ENCODE measurements at regions not wholly inside any gene's neighbourhood (a gene's known extent, or its start where the extent isn't known, plus 50 kb on each side); places are given as distances from the start of the nearest gene placed in this dataset.
"Not testable (repeated sequence)": the region's sequence is repeated elsewhere in the genome, so short reads cannot be mapped to it uniquely, and the experiment has no call there.

DNA sequence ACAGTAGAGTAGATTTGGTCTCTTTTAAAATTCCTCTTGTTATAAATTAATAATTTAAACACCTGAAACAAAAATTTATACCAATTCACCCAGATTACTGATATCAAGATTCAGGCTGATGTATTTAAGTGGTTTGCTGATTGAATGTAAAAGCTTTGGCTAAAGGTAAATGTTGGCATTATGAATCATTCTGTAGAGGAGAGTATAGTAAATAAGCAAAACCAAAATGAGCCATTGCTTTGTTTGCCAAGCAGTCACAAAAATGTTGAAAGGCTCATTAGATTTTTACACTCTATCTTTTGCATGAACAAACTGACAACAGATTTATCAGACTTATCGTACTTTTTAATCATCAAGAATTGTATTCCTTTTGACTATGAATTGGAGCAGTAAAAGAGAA is 332.6 kb downstream of the FAM170A start:
- no peak overlapping the region for H3K4me3 ChIP-seq
- TF ChIP-seq, protein P1, sequence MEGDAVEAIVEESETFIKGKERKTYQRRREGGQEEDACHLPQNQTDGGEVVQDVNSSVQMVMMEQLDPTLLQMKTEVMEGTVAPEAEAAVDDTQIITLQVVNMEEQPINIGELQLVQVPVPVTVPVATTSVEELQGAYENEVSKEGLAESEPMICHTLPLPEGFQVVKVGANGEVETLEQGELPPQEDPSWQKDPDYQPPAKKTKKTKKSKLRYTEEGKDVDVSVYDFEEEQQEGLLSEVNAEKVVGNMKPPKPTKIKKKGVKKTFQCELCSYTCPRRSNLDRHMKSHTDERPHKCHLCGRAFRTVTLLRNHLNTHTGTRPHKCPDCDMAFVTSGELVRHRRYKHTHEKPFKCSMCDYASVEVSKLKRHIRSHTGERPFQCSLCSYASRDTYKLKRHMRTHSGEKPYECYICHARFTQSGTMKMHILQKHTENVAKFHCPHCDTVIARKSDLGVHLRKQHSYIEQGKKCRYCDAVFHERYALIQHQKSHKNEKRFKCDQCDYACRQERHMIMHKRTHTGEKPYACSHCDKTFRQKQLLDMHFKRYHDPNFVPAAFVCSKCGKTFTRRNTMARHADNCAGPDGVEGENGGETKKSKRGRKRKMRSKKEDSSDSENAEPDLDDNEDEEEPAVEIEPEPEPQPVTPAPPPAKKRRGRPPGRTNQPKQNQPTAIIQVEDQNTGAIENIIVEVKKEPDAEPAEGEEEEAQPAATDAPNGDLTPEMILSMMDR (IDR thresholded peaks at IDR 0.05): no peak
- TF ChIP-seq POLR2A (IDR thresholded peaks at IDR 0.05): no peak
- WGBS (ENCODE audit: insufficient coverage, low coverage, low lambda C conversion rate, missing lambda C conversion rate): 41% methylated on average over 1 of the region's 1 CpG

DNA sequence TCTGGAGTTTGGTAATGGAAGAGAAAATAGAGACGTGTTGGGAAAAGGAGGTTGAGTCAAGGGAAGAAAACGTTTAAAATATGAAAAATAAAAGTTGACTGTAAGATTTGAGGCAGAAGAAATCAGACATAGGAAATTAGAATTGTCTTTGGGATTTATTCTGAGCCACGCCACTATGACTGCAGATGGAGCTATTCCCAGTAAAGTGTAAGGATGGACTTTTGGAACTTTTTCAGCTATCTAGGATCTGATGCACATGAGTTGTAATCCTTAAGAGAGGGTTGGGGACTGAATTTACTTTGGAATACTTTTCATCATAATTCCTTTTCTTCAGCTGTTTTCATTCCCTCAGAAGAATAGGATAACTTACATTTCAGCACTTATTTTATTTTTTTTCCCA is 336.7 kb downstream of the FAM170A start:
- no peaks in the 10 kb centered on the region for H3K27me3 ChIP-seq
- whole genome bisulfite sequencing (ENCODE audit: insufficient coverage, low coverage, low lambda C conversion rate, missing lambda C conversion rate): 21% methylated on average over 3 of the region's 3 CpGs
- intact Hi-C loops (cut with DNase I): no loop called here
- H3K4me1 ChIP-seq: no peaks in the 10 kb centered on the region
- H3K9me3 ChIP-seq: no peaks in the 10 kb centered on the region
- no peak overlapping the region for H3K4me3 ChIP-seq
- no peak overlapping the region for H3K27ac ChIP-seq
- H3K36me3 ChIP-seq: no peaks in the 10 kb centered on the region
- no peak for TF ChIP-seq POLR2A (IDR thresholded peaks at IDR 0.05)
- TF ChIP-seq, protein P1 (IDR thresholded peaks at IDR 0.05): peak in 1 of 4 donors; percentile 11
- DNase-seq (no peak), ATAC-seq (no peak)

More for the DNA sequence above, 332.6 kb downstream of the FAM170A start:
- intact Hi-C loops (cut with DNase I): no loop called here
- Histone ChIP-seq H3K27ac (no peak overlapping the region), H3K9me3 (no peaks in the 10 kb centered on the region), H3K27me3 (no peaks in the 10 kb centered on the region), H3K4me1 (no peaks in the 10 kb centered on the region), H3K36me3 (no peaks in the 10 kb centered on the region)
- ATAC-seq (no peak), DNase-seq (no peak)

DNA sequence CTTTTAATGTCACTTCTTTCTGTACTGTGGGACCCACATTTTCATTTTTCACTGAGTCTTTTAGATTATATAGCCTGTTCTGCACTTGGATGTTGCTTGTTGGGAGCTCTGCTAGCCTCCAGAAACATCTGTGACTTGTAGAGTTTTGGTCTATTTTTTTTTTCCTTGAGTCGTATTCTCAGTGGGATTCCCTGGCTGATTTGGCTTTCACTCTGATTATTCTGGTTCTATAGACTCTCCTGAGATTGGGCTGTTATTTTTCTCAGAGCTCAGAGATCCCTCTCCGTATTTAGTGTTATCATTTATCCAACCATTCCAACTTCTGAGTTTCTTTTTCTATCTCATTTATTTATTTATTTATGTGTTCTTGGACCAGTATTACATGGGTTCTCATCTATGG is 339.3 kb downstream of the FAM170A start:
- ATAC-seq: no peak
- 50% methylated on average over 2 of the region's 2 CpGs for WGBS (ENCODE audit: insufficient coverage, low coverage, low lambda C conversion rate, missing lambda C conversion rate)
- no peaks in the 10 kb centered on the region for H3K36me3 ChIP-seq
- no peak overlapping the region for H3K4me3 ChIP-seq
- TF ChIP-seq POLR2A (IDR thresholded peaks at IDR 0.05): no peak
- TF ChIP-seq, protein P1 (IDR thresholded peaks at IDR 0.05): no peak
- no peaks in the 10 kb centered on the region for H3K9me3 ChIP-seq
- no peak overlapping the region for H3K27ac ChIP-seq
- no peak for DNase-seq
- H3K4me1 ChIP-seq: no peaks in the 10 kb centered on the region
- intact Hi-C loops (cut with DNase I): no loop called here
- no peaks in the 10 kb centered on the region for H3K27me3 ChIP-seq

DNA sequence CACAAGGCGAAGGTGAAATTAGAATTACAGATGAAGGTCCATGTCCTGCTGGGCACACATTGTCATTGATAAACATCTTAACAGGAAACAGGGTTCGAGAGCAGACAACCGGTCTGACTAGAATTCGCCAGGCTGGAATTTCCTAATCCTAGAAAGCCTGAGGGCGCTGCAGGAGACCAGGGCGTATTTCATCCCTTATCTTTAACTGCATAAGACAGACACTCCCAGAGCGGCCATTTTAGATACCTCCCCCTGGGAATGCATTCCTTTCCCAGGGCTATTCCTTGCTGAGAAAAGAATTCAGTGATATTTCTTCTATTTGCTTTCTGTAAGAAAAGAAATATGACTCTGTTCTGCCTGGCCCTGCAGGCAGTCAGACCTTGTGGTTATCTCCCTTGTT is 357.7 kb downstream of the FAM170A start:
- H3K27me3 ChIP-seq; H3K36me3 ChIP-seq; H3K4me3 ChIP-seq; H3K9me3 ChIP-seq; H3K4me1 ChIP-seq; intact Hi-C loops (cut with DNase I); H3K27ac ChIP-seq; DNase-seq; ATAC-seq: not testable (repeated sequence)
- WGBS (ENCODE audit: insufficient coverage, low coverage, low lambda C conversion rate, missing lambda C conversion rate): 62% methylated on average over 5 of the region's 7 CpGs

DNA sequence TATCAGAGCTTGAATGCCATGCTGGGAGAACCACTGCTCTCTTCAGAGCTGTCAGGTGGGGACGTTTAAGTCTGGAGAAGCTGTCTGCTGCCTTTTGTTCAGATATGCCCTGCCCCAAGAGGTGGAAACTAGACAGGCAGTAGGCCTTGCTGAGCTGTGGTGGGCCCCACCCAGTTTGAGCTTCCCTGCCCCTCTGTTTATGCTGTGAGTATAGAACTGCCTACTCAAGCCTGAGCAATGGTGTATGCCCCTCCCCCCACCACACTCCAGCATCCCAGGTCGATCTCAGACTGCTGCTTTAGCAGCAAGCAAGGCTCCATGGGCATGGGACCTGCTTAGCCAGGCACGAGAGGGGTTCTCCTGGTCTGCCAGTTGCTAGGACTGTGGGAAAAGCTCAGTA is 362.3 kb downstream of the FAM170A start:
- H3K36me3 ChIP-seq: no peaks in the 10 kb centered on the region
- TF ChIP-seq POLR2A (IDR thresholded peaks at IDR 0.05): no peak
- TF ChIP-seq, protein P1 (IDR thresholded peaks at IDR 0.05): no peak
- H3K4me3 ChIP-seq: no peak overlapping the region
- intact Hi-C loops (cut with DNase I): no loop called here
- WGBS (ENCODE audit: insufficient coverage, low coverage, low lambda C conversion rate, missing lambda C conversion rate): no CpG with 5 or more reads among the region's 3 CpGs
- ATAC-seq (no peak), DNase-seq (no peak)
- no peak overlapping the region for H3K27ac ChIP-seq
- no peaks in the 10 kb centered on the region for H3K4me1 ChIP-seq
- no peaks in the 10 kb centered on the region for H3K9me3 ChIP-seq
- no peaks in the 10 kb centered on the region for H3K27me3 ChIP-seq

Measured in right lobe of liver (tissue), 6 donors.